ENCODE measurements at regions not wholly inside any gene's neighbourhood (a gene's known extent, or its start where the extent isn't known, plus 50 kb on each side); places are given as distances from the start of the nearest gene placed in this dataset.
"Not testable (repeated sequence)": the region's sequence is repeated elsewhere in the genome, so short reads cannot be mapped to it uniquely, and the experiment has no call there.

DNA sequence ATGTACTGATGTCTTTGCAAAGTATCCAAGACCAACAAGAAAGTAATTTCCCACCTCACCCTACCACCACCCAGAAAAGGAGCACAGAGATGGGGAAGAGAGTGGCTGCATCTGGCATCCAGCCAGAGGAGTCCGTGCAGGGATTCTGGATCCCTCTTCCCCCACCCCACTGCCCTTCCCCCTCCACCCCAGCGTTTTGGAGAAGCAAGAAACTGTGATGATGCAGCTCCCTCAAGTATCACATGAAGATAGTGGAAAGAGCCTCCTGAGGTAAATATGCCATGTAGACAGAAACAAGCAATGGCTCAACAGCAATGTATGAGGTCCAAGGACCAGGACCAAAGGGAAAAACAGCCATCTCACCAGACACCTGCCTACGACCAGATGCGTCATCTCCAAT, 153.8 kb downstream of the DEPDC1B start:
- DNase-seq = no peak

GRCh38 chr5:60545551-60545950, 154.4 kb downstream of the DEPDC1B start:
- no peak for DNase-seq

GRCh38 chr5:60544142-60544541, 155.8 kb downstream of the DEPDC1B start:
- no peak for DNase-seq

DNA sequence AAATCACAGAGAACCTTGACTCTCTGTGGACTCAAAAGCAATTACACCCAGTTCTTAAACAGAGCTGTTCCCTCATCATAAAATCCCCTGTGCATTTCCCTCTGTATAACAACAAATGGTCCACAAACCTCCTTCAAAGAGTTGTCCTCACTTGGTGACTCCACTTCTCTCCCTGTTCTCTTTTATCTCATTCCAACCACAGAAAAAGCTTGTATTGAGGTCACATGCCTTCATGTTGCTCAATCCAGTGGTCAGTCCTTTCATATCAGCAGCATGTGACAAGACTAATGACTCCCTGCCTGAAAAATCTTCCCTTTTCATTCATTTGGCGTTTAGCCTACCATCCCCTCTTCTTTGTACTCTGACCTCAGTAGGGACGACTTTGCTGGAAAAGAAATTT, 158.0 kb downstream of the DEPDC1B start:
- no peak for DNase-seq

DNA sequence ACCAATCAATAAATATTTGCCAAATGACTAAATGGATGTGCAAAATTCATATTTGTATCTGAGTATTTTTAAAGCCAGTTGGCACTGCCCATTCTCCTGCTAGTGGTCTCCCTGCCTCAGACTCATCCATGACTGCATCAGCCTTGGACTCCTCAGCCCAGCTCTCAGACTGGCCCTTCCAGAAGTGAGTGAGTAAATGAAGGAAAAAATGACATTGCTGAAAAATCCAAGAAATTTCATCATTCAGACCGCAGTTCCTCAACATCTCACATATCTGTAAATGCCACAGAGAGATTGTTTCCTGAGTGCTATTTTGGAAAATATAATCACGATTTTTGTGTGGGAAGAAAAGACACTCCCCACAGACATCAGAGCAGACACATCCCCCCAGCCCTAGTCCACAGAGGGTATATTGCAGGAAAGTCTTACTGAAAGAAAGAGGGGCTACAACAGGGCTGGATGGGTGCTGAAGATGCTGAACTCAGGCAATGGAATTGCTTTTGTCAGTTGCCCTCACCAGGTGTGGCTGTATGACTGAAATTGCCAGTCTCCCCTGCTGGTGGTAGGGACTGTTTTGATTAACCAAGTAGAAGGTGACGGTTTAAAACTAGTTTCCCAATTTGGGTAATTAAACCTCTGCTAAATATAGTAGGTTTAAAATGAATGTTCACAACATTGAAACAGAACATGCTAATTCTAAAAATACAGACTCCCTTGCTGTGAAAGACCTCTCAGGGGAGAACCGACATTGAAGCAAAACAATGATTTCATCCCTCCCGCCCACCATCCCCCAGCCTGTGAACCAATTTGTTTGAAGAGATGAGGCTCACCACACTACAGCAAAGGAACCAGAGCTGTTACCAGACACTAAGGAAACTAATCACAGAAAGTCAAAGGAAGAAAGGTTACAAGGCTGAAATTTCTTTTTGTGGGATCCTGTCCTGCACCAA, 158.8 kb downstream of the DEPDC1B start:
- DNase-seq = no peak

DNA sequence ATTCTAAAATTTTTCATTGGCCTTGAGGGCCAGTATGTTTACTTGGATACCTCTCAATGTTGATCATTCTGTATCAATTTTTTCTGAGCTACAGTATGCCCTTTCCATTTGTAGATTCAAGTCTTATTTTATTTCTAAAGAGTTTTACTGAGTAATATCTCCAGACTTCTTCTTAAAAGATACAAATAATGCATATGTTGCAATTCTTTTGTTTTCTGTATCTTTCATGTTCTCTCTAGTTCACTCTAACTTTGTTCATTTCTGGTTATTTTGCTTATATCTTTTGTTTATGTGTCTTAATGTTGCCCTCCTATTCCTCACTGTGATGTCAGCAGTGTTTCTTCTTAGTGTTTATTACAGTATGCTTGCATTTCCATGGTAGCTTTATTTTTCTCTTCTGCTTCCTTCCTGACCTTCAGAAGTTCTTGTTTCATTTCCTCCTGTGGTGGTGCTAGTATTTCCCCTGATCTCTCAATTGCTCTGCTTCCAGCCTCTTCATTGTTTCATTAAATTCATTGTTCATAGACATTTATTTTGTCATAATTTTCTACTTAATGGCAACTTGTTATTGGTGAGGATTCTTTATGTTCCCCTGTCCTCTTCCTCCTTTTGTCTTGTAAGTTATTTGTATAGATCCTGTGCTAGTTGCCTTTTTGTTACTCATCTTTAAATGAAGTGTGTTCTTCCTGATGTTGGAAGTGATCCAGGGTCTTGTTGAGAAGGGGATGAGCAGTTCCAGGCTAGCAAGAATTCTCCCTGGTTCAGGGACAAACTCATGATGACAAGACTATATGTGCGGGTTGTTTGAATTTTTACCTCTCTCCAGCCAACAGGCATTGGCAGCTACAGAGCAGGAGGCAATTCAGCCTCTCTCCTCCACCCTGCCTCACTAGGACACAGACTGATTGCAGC, 160.8 kb downstream of the DEPDC1B start:
- DNase-seq = no peak

GRCh38 chr5:60538426-60538825, 161.5 kb downstream of the DEPDC1B start:
- no peak for DNase-seq

GRCh38 chr5:60535951-60536350, 164.0 kb downstream of the DEPDC1B start:
- DNase-seq = no peak

- DNase-seq = no peak
These were observed 164.8 kb downstream of the DEPDC1B start for GRCh38 chr5:60535198-60535597.

DNA sequence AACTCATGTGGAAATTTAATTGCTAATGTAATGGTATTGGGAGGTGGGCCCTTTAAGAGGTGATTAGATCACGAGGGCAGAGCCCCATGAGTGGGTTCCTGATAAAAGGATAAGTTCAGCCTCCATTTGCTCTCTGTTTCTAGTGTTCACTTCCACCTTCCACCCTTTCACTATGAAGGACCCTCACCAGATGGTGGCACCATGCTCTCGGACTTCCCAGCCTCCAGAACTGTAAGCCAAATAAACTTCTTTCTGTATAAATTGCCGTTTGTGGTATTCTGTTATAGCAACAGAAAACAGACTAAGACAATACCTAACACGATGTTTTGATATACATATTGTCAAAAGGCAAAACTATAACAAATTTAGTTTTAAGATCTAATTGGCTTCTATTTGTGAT, 166.2 kb downstream of the DEPDC1B start:
- no peak for DNase-seq

DNA sequence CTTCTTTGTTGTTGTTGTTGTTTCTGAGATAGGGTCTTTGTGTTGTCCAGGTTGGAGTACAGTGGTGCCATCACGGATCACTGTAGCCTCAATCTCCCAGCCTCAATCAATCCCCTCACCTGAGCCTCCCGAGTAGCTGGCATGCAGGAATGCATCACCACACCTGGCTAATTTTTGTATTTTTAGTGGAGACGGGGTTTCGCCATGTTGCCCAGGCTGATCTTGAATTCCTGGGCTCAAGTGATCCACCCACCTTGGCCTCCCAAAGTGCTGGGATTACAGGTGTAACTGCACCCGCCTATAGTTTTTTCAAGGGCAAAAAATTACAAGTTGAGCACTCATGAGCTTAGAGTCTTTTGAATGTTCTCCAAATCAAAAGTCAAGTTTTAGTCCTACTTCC, 167.2 kb downstream of the DEPDC1B start:
- DNase-seq = not testable (repeated sequence)

DNA sequence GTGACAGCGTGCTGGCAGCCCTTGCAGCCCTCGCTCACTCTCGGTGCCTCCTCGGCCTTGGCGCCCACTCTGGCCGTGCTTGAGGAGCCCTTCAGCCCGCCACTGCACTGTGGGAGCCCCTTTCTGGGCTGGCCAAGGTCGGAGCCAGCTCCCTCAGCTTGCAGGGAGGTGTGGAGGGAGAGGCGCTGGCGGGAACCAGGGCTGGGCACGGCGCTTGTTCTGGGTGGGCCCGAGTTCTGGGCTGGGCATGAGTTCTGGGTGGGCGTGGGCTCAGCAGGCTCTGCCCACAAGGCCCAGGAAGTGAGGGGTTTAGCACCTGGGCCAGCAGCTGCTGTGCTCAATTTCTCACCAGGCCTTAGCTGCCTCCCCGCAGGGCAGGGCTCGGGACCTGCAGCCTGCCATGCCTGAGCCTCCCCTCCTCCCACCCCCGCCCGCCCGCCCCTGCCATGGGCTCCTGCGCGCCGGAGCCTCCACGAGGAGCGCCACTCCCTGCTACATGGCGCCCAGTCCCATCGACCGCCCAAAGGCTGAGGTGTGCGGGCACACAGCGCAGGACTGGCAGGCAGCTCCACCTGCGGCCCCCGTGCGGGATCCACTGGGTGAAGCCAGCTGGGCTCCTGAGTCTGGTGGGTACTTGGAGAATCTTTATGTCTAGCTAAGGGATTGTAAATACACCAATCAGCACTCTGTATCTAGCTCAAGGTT, 169.7 kb downstream of the DEPDC1B start:
- DNase-seq = not testable (repeated sequence)

DNA sequence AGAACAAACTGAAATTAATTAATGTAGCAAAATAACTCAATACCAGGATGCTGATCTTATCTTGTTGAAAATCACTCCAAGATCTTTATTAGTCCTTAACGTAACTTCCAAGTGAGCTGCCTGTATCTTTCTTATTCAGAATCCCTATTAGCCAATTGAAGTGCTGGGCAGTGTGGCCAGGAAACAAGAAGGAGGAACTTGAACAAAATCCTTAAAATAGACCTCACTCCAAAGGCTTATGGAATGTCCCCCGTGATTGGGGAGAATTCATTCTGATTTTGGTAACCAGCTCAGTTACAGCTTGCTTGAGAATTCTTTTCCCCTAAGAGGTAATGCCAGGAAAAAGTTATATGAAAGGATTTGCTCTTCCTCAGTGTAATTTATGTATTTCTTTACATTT, 171.0 kb downstream of the DEPDC1B start:
- no peak for DNase-seq

- DNase-seq = no peak
These were observed 172.9 kb downstream of the DEPDC1B start for GRCh38 chr5:60527072-60527471.

GRCh38 chr5:60526336-60526875, 173.6 kb downstream of the DEPDC1B start:
- DNase-seq = no peak

GRCh38 chr5:60522292-60522905, 177.6 kb downstream of the DEPDC1B start:
- DNase-seq = no peak

DNA sequence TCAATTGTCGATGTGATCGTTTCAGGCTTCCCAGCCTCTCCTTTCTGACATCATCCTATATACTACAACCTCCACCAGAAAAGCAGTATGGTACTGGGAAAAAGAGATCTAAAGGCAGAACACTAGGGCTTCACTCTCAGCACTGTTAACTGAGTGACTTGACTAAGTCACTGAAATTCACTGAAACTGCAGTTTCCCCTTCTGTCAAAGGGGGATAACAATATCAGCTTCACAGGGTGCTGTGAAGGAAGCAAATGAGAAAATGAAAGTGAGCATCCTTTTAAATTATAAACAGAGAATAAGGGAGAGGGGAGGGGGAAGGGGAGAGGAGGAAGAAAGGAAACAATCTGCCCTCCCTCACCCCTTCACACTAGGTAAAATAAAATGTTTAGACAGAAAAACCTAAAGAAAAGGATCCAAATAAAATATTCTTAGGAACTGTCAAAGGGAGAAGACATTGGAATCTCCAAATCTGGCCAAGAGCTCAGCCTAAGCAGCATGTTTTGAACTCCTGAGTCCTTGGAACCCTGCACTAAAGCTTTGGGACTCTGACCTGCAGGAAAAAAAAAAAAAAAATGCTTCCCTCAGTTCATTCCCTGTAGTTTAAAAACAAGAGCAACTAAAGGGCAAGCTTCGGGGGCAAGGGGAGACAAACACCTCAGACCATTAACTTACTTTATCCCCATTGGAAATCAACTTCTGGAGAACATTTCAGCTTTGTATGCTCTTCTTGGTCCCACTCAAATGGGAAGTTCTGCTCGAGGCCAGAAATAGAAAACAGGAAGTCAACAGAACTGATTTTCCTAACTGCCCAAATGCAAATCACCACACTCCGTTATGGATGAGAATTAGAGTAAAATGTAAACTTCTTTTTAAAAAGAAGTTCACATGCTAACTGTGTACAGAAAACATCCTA, 178.3 kb downstream of the DEPDC1B start:
- no peak for DNase-seq

DNA sequence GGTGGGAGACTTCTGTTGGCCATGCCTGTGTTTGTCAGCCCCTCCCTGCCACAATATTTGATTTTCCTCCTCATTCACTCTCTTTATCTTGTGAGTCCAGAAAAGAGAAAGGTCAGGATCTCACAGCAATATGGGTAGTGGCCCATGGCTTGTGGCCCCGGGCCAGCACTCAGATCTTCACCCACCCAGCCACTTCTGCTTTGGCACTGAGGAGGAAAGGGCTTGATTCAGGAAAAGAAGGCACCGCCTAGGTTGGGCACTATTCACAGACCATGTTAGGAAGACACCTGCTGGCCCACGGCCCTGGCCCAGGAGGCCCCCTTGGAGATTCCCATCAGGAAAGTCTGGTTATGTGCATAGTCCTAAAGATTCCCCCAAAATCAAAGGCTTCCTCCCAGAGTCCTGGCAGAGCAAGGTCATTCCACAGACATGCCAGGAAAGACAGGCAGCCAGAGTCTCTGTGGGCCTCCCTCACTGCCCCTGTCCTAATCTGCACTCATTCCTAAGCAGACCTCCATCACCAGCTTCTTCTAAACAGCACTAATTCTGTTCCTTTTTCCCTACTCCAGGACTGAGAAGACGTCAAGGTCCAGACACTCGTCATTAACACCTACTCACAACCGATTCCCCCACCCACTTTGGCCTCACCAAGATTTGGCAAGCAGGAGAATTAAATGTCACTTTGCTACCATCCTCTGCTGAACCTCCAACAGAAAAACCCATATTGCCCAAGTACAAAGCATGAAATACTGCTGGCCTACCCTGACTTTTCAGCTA, 179.3 kb downstream of the DEPDC1B start:
- no peak for DNase-seq

DNA sequence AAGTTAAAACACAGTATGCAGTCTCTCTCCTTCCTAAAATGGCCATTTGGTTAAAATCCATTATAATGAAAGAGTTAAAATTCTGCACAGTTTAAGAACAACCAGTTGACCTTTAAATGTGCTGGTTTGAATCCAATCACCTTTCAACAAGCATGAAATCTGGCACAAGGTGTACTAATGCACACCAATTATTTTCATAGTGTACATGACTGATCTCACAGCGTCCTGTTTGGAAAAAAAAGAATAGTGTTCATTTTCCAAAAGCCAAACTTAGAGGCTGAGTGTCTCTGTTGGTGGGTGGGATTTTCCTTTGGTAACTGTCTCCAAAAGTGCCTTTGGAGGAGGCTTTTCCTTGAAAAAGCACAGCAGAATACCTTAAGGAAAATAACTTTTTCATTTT, 180.6 kb downstream of the DEPDC1B start:
- DNase-seq = no peak

DNA sequence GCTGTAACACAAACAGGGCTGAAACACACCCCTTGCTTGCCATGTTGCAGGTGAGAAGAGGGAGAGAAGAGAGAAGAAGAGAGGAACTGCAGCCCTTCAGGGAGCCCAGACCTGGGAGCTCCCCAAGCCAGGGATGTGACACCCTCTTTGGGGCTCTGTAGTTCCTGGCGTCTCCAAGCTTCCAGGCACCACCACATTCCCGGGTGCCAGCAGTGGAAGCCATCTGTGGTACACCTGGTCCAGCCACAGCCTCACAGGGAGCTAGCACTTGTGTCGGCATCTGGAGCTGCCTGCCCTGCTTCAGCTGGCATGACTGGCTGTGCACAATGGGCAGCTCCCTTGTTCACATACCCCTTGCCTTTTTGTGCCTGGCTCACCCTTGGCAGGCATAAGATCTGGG, 182.1 kb downstream of the DEPDC1B start:
- DNase-seq = no peak

All from activated T-cell treated with anti-CD3 and anti-CD28 coated beads, Interleukin-2, amount 50 U/mL, for 48 hours (primary cell).